GM12872 (cell line): ENCODE measurements at regions not wholly inside any gene's neighbourhood (a gene's known extent, or its start where the extent isn't known, plus 50 kb on each side); places are given as distances from the start of the nearest gene placed in this dataset.

Experiments used
- CTCF ChIP-seq: IDR thresholded peaks from 3 replicates; pipeline ENCODE4 v1.5.1; 2011; ENCODE audit warnings: low read depth, mild to moderate bottlenecking, low read length, moderate library complexity; ENCODE audit not compliant: insufficient read depth

- no peak for TF ChIP-seq CTCF
These were observed 508.5 kb upstream of the ATP11B start for GRCh38 chr3:182284793-182285192.

GRCh38 chr3:182292591-182292990 lies 500.7 kb upstream of the ATP11B start:
- no peak for TF ChIP-seq CTCF

- no peak for TF ChIP-seq CTCF
These were observed 499.0 kb upstream of the ATP11B start for GRCh38 chr3:182294256-182294655.

GRCh38 chr3:182294696-182295095 lies 498.6 kb upstream of the ATP11B start:
- no peak for TF ChIP-seq CTCF

GRCh38 chr3:182300266-182300665 lies 493.0 kb upstream of the ATP11B start:
- no peak for TF ChIP-seq CTCF

GRCh38 chr3:182303169-182303568 lies 490.1 kb upstream of the ATP11B start:
- no peak for TF ChIP-seq CTCF

- no peak for TF ChIP-seq CTCF
These were observed 487.2 kb upstream of the ATP11B start for GRCh38 chr3:182305881-182306665.
